ENCODE measurements at regions not wholly inside any gene's neighbourhood (a gene's known extent, or its start where the extent isn't known, plus 50 kb on each side); places are given as distances from the start of the nearest gene placed in this dataset.
A peak's percentile ranks its signal among the peaks of the same experiment; 100 is the strongest.

DNA sequence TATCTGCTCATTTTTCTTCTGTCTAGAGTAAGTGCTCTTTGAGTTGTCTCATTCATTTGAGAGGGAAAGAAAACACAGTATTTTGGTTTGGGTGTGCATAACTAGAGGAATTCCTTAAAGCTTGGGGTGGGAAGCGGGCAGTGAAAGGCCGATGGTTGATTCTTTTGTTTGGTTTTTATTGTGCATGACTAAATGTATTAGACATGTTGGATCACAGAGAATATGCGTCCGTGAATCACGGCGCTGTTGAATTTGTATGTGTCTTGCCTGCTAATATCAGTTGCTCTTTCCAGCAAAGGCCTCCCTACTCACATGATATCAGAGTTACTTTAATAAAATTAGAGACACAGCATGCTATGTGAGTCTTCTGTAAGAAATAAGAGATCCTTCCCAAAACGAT is 180.0 kb downstream of the CHD9NB start:
- no peak for DNase-seq

DNA sequence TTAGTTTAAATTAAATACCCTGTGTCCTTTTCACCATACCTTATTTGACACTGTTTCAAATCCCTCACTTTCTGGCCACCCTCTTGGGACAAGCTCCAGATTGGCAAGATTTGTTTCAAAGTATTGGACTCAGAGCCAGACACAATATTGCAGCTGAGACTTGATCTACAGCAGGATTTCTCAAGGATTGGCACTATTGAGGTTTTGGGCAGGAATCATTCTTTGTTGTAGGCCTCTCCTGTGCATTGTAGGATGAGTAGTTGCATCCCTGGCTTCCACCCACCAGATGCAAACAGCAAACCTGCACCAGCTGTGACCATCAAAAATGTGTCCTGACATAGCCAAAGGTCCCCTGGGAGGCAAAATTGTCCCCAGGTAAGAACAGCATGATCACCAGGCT is 181.2 kb downstream of the CHD9NB start:
- no peak for DNase-seq

DNA sequence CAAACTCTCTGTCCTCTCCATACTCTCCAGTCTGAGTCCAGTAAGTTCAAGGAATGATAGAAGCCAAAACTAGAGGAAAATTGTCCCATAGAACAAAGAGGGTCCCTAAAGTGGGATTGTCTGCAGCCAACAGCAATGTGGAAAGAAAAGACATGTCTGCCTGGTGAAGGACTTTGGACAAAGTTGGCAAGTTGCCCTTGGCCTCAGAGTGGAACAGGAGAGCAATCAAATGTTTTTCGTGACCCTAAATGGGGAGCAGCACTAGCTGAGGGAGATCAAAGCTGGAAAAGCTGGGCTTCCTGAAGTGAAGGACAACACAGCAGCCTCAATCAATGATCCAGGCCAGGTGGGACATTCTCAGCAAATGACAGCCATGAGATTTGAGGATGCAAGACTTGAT is 183.5 kb downstream of the CHD9NB start:
- DNase-seq: no peak

DNA sequence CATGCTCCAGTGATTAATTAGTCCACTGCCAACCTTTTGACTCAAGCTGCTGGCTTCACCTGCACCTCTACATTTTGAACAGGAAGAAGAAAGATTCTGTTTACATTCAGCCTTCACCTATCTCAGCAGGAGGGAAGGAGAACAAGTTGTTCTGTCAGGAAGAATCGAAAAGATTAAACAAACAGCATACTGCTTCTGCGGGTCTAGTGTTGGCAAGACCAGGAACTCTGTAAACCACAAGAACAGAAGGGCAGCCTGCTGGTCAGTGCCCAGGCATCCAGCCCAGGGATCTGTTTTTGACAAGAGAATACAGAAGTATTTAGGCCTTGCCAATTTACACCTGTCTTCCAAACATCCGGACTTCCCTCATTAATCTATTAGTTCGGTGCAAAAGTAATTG is 189.7 kb downstream of the CHD9NB start:
- no peak for DNase-seq

DNA sequence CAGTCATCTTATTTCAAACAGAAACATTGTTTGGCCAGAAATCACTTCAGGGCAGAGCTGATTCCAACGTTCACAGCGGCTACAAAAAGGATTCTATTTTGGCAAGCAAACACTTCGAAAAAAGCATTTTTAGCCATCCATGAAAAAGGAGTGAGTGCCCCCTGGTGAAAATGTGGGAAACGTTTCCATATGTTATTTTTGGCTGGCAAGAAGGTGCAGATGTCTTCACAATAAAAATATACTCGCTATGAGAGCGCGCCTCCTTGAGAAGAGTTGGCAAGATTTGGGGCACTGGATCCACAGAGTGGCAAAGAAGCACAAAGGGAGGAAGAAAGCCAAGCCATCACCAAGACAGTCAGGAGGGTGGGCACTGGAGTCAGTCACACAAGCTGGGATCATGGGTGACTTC is 191.1 kb downstream of the CHD9NB start:
- DNase-seq: peak; percentile 3

DNA sequence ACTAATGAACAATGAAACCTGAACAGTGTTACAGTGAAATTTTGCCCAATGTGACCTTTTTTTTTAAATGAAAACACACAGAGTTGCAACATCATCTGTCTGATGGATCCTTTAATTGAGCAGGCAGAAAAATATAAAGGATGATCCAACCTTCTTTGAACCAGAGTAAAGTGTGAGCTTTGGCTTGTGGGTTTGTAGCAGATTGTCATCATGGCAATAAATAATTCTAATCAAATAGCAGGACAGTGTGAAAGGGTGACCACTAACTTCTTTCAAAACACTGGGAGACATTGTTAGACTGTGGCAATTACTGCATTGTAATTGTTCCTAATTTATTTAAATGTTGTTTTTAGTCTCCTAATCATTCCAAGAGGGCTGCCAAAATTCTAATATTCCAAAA is 197.2 kb downstream of the CHD9NB start:
- no peak for DNase-seq

DNA sequence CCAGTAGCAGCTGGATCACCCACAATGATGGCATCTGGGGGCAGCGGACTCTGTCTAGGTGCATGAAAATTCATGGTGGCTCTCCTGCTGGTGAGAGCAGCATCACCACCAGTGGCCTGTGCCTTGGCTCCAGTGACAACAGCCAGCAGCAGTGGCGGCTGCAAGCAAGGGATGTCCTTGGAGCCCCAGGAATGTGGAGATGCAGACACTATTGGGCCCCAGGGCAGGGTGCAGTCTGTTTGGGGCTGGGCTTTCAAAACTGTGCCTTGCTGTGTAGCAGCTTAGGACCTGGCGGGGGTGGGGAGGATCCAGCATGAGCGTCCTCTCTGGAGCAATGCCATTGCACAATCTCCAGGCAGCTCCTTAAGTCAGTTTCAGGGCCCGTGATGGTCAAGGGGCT is 199.7 kb downstream of the CHD9NB start:
- no peak for DNase-seq

DNA sequence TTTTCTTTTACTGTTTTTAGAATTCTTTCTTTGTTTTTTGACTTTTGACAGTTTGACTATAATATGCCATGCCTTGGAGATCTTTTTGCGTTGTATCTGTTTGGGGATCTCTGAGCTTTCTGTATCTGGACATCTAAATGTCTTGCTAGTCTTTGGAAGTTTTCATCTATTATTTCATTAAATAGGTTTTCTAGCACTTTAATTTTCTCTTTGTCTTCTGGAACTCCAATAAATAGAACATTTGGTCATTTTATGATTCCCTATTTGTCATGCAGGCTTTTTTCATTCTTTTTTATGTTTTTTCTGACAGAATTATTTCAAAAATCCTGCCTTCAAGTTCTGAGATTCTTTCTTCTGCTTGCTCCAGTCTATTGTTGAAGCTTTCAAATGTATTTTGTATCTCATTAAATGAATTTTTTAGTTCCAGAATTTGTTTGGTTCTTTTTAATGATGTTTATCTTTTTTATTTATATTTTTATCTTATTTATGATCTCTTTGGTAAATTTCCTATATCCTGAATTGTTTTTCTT is 201.4 kb downstream of the CHD9NB start:
- DNase-seq: no peak

DNA sequence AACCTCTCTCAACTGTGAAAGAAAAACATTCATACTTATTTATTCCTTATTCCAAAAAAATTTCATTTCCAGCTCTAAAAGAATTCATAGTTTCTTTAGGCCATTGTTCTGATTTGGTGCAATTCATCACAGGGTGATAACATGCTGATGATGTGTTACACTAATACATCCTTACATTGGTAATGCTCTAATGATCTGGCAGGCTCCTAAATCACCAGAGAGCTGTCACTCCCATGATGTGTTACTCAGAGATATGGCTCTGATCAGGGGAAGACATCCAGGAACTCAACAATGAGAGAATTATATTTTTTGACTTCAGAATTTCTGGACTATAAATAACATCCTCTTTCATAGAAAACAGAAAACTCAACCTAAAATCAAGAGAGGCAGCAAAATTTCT is 209.3 kb downstream of the CHD9NB start:
- no peak for DNase-seq

DNA sequence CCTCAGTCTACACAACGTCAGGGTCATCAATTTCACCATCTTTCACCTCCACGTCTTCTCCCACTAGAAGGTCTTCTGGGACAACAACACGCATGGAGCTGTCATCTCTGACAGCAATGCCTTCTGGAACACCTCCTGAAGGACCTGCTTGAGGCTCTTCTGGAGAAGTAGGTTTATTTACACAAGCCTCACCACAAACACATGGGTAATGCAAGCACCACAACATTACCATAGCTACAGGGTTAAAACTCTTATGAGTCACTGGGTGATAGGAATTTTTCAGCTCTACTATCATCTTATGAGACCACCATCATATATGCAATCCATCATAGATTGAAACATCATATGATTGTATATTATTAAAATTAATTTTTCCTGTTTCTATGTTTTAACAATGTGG is 215.4 kb downstream of the CHD9NB start:
- no peak for DNase-seq

DNA sequence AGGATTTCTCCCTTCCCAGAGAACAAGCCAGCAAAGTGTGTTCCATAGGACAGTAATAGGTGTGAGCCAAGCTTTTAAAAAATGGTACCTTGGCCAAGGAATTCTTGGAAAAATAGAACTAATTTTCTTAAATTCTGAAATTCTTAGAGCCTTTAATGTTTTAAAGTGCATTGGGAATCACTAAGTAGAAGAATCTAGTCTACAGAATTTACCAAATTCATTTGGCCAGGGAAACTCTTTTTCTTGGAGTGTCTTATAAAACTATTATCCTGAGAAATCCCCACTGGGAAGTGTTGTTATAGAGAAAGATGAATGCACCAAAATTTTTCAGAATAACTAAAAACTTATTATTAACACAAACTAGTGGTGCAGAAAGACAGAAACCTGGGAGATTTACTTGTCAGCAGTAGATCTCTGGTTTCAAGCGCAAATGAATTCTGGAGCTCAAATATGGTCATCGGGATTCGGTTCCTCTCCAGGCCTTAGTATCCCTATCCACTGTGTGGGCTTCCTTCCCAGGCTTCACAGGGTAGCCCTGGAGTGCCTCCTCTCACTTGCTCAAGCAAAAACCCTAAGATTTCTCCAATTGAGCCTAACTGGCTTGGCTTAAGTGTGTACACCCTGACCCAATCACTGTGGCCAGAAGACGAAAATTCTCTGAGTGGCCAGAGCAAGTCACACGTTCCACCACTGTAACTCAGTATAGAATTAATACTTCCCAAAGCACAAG is 217.8 kb downstream of the CHD9NB start:
- no peak for DNase-seq

DNA sequence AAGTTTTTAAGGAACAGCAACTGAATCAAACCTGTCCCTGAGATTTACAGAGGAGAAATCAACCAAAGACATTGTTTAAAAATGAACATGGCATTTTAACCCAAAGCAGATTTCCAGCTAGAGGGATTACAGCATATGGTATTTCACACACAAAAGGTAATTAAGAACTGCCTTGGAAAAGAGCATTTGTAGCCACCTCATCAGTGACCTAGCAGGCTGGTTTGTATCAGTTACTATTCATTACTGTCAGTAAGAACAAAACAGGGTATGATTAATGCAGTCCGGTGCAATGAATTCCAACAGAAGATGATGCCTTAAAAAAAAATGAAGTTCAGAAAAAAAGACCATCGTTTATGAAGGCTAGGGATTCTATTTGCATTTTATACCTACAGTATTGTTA is 219.9 kb downstream of the CHD9NB start:
- no peak for DNase-seq

DNA sequence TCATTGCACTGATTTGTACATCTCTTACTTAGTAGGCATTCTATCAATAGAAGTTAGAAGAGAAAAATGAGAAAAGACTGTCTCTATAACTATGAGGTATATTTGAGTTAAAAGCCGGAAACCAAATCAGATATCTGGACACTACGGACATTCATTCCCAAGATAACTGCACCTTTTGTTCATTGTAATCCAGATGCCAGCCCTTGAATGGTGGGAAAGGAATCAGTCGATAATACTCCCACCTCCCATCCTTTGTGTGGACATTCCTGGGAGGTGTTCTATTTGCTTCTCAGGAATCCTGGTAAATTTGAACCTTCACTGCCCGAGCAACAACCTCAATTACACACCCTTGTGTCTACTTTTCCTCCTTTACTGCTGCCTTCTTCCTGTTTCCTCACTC is 225.2 kb downstream of the CHD9NB start:
- DNase-seq: no peak

DNA sequence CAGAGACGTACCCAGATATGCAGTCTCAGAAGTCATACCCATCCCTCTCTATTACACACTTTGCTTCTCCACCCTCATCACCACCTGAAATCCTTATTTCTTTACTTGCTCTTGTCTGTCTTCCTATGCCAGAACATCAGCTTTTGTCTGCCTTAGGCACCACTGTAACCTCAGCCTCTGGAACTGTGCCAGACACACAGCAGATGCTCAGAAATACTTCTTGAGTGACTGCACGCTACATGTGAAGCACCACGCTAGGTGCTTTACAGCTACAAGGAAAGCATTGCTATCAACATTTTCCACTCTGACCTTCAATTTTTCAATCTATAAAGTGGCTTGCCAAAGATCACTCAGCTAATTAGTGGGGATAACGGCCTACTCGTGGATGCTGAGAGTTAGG is 226.8 kb downstream of the CHD9NB start:
- DNase-seq: no peak

DNA sequence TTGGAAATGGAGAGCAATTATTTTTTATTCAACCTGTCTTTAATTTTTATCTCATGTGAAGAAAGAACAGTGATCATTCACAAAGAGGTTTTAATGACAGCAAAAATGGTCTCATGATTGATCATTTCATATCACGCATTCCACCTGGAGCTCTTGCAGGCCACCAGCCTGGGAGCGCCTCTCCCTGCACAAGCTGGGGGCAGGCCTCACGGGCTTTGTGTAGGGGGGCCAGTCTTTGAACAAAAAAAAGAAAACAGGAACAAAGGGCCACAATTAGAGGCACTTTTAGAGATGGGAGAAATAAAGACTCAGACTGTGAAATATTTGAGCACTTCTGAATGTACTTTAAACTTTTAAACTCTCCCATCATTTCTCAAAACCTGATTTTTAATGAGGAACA is 232.9 kb downstream of the CHD9NB start:
- no peak for DNase-seq

DNA sequence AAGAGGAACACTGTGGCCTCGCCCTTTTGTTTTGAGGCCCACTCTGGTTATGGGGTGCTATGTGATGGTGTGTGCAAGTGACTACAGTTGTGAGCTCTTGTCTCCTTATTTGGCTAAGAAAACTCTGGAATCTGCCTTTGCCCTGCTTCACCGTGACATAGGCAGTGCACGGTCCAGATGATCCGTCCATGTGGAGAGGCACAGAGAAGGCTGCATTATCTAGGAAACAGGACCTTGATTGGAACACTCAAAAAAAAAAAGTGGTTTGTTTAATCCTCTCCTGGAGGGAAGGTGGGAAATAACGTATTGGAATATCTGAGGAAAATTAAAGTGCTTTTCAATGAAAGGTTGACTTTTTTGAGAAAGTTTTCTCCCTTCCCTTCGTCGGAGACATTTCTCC is 233.3 kb downstream of the CHD9NB start:
- no peak for DNase-seq

DNA sequence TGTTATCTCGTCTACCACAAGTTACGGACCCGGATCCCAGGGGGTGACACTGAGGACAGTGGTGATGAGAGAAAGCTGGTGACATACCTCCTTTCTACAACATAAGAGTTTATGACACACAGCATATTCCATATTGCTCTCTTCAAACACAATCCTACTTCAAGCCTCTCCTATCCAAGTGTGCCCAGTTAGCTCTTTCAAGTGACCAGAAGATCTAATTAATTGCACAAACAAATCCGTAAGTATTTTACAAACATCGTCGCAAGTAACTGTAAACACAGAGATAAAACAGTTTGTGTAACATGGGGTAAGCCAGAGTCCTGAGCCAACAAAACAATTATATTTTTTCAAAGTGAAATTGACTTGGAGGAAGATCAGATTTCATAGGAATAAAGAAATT is 235.0 kb downstream of the CHD9NB start:
- no peak for DNase-seq

DNA sequence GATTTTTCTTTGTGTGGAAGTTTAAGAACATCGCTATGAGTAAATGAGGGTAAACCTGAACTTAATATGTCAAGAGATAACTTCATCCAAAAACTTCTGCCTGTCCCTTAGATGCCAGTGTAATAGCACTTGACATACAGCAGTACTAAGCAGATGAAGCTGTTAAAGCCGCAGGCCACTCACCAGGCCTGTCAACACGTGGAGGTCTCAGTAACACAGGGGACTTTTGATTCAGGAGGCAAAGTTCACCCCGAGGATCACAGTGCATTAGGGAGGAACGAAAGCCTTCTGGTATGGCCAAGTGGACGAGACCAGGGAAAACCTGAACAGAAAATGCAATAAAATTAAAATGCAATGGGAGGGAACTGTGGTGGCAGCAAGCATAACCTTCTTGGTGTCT is 235.7 kb downstream of the CHD9NB start:
- DNase-seq: no peak

DNA sequence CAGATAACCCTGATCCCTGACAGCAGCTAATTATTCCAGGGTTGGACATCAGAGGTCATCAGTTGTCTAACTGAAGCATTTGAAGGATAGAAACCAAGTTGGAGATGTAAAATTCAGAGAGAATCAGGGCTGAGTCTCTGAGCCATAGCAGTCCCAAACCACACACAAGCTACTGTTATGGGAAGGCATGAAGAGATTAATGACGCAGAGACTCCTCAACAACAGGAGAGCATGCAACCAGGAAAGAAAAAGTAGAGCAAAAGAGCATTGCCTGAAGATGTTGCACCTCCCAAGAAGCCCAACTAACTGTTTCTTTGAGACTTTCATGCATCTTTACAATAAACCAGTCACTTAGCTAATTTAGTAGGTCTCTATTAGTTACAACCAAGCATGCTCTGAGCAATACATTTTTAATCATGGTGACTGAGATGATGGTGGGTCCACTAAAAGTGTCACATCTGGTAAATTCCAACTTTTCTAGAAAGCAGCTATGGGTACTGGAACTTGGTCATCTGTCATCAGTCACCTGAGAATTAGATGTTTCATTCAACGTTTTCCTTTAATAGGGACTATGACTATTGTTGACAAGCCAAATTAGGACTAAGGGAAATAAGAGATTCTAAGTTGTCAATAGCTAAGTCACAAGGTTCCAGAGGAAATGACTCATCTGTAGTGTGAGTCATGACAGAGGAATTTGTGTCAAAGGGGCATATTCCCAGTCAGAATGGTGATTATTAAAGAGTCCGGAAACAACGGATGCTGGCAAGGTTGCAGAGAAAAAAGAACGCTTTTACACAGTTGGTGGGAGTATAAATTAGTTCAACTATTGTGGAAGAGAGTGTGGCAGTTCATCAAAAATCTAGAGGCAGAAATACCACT is 239.8 kb downstream of the CHD9NB start:
- peak; percentile 70 for DNase-seq

DNA sequence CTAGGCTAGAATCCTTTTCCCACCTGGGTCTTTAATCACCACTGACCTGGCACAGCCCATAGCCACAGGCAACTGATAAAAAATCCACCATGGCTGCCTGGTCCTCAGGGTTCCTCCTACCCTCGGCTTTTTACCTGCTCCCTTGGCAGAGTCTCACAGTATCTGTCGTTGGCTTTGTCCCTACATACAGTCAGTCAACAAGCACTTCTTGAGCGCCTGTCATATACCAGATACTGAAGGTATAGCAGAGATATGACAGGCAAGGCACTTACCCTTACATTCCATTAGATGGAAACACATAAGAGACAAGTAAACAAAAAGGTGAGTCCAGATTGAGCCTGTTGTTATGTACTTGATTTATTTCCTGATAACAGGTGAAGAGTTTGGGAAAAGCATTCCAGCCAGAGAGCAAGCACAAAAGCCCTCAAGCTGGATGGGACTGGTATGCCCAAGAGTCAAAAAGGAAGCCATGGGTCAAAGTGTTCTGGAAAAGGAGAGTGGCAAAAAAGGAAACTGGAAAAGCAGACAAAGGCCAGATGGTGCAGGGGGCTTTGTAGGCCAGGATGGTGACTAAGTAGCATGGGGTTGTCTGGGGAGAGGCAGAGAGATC is 247.0 kb downstream of the CHD9NB start:
- DNase-seq: no peak

DNA sequence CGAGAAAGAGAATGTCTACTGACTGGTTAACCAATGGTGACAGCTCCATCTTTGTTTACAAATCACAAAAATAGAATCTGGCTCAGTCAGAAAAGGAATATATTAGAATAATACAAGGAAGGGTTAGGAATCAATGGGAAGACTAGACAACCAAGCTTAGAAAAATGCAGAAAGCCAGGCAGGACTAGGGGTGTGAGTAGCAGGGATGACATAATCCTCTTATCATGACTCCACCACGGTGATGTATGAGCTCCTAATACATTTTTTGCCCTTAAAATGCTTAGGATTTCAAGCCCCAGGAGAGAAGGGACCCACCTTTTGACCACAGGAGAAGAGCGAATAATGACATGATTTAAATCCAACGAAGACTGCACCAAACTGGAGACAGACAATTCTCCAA is 252.3 kb downstream of the CHD9NB start:
- no peak for DNase-seq

DNA sequence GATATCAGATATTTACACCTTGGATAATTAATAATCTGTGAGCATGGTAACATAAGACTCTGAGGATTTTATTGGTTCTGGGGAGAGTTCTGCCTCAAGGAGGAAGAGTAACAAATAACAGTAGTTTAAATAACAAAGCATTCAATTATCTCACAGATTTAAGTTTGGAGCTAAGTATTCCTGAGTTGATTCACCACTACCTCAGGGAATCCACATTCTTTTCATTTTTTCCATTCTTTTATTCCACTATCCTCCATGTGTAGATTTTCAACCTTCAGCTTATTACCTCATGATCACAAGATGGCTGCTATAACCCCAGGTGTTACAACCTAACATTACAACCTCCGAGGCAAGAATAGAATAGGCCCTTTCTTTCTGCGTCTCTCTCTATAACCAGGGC is 252.2 kb upstream of the TOX3 start:
- DNase-seq: no peak

DNA sequence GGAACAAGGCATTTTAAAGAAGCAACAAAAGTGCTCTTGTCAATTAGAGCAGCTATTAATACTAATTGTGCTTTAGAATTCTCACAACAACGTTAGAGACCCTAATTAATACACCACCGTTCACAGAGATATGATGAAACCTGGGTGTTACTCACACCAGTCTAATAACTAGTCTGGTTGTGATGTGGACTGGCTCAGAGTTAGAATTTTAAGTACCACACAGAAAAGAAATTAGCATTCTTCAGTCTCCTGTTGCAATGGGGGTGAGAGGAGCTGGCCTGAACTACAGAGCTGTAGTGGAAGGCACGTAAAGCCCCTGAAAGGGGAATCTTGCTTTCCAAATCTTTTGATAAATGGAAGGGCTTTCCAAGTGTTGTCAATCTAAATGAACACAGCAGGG is 240.8 kb upstream of the TOX3 start:
- DNase-seq: no peak

DNA sequence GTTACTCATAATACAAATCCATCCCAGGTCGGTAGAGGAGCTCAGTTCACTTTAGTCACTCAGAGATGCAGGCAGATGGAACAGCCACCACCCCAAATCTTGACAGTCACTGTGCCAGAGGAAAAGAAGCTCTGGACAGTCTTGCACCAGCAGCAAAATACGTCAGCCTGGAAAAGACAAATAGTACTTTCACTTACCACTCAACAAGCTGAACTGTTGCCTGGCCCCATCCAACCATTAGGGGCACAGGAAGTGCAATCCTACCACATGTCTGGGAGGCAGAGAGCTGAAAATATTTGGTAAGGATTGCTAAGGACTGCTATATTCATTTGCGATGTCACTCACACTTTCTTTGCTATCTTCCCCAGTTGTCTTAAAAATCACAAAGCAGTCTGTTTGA is 239.1 kb upstream of the TOX3 start:
- DNase-seq: no peak

Measured in dermis blood vessel endothelial cell (primary cell).